NCI-H510A (cell line): ENCODE measurements at regions not wholly inside any gene's neighbourhood (a gene's known extent, or its start where the extent isn't known, plus 50 kb on each side); places are given as distances from the start of the nearest gene placed in this dataset.
"Not testable (repeated sequence)": the region's sequence is repeated elsewhere in the genome, so short reads cannot be mapped to it uniquely, and the experiment has no call there.

Experiments used
- DNase-seq: peaks from one replicate; lab custom pipeline; 2025; lab: John Stamatoyannopoulos, UW

DNA sequence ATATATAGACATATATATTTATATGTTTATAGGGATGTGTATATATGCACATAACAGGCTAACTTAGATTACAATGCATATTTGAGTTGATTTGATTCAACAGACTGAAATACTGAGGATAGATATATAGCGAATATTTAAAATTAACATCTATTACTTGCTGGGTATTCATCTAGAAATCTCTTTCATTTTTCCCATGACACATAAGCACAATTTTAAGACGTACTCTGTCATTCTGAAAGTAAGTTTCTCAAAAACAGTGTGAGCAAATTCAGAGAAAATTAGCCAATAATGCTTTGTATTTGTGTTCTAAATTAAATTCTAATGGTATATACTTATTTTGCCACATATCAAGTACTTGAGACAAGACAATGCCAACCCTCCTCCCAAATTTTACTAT lies 907.5 kb upstream of the MDGA2 start:
- no peak for DNase-seq

DNA sequence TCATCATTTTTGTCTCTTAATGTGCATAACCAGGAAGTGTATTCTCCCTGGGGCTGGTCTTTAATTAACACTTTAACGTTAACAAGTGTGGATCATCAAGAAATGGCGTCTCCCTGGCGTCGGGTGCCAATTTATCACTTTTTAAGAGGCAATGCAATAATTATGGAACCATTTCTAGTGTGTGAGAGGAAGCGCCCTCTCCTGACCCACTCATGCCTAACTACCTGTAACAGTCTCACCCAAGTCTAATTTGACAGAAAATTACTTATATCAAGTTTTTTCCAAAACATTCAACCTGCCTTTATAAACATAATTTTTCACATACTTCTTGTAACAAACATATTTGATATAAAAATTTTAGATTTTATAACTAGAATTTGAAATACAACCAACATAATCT lies 905.3 kb upstream of the MDGA2 start:
- DNase-seq = no peak

DNA sequence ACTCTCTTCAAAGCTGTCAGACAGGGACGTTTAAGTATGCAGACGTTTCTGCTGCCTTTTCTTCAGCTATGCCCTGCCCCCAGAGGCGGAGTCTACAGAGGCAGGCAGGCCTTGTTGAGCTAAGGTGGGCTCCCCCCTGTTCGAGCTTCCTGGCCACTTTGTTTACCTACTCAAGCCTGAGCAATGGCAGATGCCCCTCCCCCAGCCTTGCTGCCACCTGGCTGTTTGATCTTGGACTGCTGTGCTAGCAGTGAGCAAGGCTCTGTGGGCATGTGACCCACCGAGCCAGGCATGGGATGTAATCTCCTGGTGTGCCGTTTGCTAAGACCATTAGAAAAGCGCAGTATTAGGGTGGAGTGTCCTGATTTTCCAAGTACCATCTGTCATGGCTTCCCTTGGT lies 900.4 kb upstream of the MDGA2 start:
- DNase-seq = no peak

GRCh38 chr14:48568688-48569087 lies 893.3 kb upstream of the MDGA2 start:
- DNase-seq = no peak

GRCh38 chr14:48568252-48568651 lies 892.8 kb upstream of the MDGA2 start:
- DNase-seq = no peak

DNA sequence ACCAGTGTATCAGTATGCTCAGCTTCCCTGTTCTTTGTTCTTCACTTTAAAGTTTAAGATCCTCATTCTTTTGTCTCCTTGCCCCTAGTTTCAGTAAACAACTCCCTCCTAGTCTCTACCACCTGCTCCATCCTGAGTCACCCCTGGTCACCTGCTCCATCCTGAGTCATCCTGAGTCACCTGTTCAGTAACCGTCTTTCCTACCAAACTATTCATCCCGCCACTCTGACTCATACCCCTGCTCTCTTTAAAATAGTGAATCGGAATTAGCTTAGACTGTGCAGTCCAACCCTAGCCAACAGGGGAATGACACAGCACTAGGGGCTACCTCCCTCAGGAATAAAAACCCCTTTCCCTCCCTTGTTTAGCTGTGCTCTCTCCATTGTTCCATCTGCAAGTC lies 888.1 kb upstream of the MDGA2 start:
- no peak for DNase-seq

- DNase-seq = not testable (repeated sequence)
These were observed 886.0 kb upstream of the MDGA2 start for GRCh38 chr14:48561438-48561837.

- DNase-seq = no peak
These were observed 885.0 kb upstream of the MDGA2 start for GRCh38 chr14:48560421-48560820.

GRCh38 chr14:48553443-48553842 lies 878.0 kb upstream of the MDGA2 start:
- no peak for DNase-seq

DNA sequence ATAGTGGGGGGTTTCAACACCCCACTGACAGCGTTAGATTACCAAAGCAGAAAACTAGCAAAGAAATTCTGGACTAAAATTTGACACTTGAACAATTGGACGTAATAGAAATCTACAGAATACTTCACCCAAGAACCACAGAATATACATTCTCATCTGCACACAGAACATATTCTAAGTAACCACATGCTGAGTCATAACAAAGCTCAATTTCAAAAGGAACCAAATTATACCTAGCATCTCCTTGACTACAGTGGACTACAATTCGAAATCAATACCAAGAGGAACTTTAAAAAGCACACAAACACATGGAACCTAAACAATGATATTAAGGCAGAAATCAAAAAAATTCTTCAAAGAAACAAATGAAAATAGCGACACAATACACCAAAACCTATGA lies 871.6 kb upstream of the MDGA2 start:
- DNase-seq = no peak

DNA sequence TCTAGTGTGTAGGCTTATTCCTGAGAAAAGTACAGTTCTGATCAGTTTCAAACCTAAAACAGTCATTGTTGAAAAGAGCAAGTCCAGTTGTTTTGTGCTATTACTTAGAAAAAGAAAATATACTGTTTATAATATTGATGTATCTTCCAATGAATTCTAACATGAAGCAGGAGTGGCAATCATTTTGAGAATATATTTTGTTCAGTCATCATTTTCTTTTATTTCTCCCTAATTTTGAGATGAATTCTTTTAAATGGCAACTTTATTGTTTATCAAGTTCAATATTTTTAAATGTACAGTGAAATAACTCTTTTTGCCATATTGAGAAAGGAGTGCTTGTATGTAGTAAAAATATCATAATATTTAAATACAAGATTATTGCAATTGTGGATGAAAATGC lies 862.2 kb upstream of the MDGA2 start:
- no peak for DNase-seq

- no peak for DNase-seq
These were observed 860.9 kb upstream of the MDGA2 start for GRCh38 chr14:48536318-48536717.

GRCh38 chr14:48527832-48528231 lies 852.4 kb upstream of the MDGA2 start:
- DNase-seq = no peak

DNA sequence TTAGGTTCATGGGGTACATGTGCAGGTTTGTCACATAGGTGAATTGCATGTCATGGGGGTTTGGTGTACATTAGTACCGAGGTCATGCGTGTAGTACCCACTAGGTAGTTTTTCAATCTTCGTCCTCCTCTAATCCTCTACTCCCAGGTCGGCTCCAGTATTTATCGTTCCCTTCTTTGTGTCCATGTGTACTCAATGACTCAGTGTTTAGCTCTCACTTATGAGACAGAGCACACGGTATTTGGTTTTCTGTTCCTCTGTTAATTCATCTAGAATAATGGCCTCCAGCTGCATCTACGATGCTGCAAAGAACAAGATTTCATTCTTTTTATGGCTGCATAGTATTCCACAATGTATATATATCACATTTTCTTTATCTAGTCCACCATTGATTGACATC lies 850.9 kb upstream of the MDGA2 start:
- DNase-seq = no peak

- no peak for DNase-seq
These were observed 829.5 kb upstream of the MDGA2 start for GRCh38 chr14:48504921-48505320.

DNA sequence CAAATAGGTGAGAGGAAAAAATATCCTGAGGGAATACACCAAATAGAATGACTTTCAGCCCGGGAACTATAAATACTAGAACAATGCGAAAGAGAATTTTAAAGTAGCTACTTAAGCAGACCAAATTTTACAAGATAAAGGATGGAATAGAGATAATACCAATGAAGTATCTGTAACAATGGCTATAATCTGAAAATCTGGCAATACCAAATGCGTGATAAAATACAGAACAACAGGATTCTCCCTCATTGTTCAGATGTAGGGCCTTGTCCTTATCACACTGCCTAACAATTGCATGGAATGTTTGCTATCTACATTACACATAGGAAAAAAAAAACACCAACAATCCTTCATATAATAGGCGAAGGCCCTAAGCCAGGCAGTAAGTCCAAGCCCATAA lies 815.4 kb upstream of the MDGA2 start:
- no peak for DNase-seq

- DNase-seq = no peak
These were observed 798.5 kb upstream of the MDGA2 start for GRCh38 chr14:48473944-48474343.

DNA sequence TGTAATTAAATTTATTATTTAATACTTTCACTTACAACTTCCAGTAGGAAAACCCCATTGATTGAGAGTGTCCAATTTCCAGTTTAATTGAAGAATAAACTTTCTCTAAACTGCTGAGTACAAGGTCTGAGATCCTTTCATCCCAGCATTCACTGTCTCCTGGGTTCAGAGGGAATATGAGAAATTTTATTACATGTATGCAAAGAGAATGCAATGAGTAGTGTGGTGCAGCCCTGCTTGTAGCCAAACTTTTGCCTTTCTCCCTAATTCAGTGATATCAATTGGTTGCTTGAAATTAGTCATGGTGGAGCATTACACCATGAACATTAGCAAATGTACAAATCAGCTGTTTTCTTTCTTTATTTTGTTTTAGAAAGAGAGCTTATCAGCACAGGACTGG lies 780.6 kb upstream of the MDGA2 start:
- DNase-seq = no peak

DNA sequence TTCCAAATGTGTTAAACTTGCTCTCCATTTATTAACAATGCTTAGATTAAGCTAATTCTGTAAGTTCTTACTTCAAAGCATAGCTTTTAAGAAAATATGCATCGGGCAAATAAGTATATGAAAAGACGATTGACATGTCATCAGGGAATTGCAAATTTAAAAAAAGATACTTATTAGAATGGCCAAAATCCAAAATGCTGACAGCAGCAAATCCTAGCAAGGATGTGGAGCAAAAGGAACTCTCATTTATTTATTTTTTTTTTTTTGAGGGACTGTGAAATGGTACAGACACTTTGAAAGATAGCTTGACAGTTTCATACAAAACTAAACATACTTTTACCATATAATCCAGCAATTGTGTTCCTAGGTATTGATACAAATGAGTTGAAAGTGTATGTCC lies 779.5 kb upstream of the MDGA2 start:
- DNase-seq = no peak

- no peak for DNase-seq
These were observed 777.1 kb upstream of the MDGA2 start for GRCh38 chr14:48452437-48452995.

DNA sequence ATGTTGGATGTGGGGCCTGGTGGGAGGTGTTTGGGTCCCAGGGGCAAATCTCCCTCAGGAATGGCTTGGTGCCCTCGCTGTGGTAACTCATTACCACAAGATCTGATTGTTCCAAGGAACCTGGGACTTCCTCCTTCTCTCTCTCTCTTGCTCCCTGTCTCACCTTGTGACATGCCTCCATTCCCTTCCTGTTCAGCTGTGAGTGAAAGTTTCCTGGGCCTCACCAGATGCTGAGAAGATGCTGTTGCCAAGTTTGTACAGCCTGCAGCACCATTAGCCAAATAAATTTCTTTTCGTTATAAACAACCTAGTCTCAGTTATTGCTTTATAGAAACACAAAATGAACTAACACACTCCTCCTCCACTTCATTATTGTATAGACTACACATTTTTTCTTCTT lies 759.8 kb upstream of the MDGA2 start:
- no peak for DNase-seq

DNA sequence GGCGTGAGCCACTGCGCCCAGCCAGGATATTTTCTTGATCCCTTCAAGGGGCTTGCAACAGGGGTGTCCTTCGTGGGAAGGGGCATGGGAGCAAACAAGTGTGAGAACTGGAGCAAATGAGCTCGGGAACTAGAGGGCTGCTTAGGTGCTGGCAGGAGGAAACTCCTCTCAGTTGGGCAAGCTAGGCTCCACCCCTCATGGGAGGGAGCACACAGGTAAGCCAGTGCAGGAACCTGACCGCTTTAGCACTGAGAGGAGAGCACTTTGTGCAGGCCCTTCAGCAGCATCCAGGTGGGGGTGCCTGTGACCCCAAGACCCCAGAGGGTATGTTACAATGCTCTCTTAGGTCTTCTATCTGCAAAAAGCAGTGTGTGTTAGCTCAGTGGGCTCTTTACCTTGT lies 755.4 kb upstream of the MDGA2 start:
- DNase-seq = no peak

- no peak for DNase-seq
These were observed 754.1 kb upstream of the MDGA2 start for GRCh38 chr14:48429512-48429911.

GRCh38 chr14:48417715-48418500 lies 742.5 kb upstream of the MDGA2 start:
- DNase-seq = no peak
